Fibroblast of peridontal ligament (primary cell): ENCODE measurements at regions not wholly inside any gene's neighbourhood (a gene's known extent, or its start where the extent isn't known, plus 50 kb on each side); places are given as distances from the start of the nearest gene placed in this dataset.

Source experiments
- DNase-seq: peaks from one replicate; pipeline ENCODE4 v3.0.0-alpha.2; 2010; ENCODE audit errors: extremely low read depth

DNA sequence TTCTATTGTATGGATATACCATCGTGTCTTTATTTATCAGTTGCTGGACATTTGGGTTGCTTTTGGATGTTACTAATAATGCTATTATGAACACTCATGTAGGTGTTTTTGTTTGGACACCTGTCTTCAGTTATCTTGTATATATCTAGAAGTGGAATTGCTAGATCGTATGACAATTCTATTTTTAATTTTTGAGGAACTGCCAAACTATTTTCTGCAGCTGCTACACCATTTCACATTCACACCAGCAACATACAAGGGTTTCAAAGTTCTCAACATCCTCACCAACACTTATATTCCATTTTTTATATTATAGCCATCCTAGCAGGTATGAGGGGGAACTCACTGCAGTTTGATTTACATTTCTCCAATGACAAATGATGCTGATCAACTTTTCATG, 324.6 kb downstream of the CAAP1 start:
- no peak for DNase-seq

DNA sequence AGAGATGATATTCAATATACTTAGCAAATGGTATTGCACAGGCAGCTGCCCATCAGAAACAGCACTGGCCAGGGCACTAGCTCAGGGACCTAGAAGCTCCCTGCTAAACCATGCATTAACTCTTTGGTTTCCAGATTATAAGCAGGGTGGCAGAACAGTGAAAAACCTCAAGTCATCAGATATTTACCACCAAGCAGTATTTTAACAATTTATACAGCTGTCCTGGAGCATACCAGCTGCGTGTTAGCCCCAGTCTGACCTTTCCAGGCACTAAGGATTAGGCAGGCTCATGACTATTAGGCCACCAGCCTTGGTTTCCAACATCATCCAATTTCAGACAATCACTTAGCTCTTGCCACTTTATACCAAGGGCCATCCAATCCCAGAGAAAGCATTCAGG, 326.5 kb downstream of the CAAP1 start:
- DNase-seq, result no peak

DNA sequence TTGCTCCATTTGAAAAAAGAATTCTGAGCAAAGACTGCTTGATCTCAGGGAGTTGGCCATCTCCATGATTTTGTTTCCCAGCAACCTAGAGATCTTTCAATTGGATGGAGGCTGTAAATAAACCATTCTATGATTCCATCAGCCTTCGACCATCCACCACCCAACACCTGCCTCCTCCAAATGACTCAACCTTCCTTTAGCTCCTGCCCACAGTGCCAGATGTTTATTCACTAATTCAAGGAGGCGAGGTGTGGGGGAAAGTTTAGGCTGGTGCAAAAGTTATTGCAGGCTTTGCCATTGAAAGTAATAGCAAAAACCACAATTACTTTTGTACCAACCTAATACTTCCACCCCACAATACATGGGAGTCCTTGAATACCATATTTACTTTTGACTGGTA, 327.5 kb downstream of the CAAP1 start:
- no peak for DNase-seq

DNA sequence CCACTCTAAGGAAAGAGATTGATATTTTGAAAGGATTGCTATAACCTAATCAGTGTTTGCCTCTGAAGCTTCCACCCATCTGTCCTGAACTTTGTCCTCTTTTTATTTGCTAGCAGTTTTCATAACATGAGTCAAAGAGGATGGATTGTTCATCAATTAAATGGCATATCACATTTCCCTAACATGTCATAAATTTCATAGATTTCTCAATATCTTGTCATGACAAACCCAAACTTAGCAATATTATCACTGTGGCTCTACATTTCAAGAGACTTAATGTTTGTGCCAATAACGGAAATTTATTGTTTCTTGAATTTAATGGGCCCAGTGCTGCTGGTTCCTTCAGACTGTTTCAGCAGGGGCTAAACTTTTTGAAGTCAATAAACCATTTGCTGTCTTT, 330.3 kb downstream of the CAAP1 start:
- no peak for DNase-seq

DNA sequence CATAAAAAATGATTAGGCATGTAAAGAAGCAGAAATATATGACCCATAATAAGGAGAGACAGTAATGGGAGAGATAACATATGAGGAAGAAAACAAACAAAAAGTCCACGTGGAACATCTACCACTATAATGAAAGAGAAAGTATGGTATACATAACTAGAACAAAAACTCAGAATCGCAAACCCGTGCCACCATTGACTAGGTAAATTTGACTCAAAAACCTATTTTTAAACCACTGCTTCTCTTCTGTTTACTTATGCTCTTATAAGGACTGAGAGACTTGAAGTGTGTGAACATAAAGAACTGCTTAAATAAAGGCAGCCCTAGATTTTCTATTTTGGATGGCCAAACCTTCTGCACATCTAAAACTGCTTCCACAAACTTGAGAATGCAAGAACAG, 330.7 kb downstream of the CAAP1 start:
- no peak for DNase-seq

DNA sequence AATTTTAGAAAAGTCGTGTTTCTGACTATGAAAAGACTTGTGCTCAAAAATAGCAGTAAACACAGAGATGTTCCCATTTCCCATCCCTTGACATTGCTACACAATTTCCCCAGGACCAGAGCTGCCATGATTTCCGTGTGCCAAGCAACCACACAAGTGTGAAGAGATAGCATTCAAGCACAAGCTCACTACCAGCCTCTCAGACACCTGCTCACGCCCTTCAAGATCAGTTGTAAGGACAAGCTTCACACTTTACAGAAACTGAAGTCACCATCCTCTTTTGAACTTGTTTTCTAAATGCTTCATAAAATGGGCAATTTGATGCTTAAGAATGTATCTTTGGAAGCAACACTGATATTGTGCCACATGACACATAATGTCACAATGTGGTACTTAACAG, 333.1 kb downstream of the CAAP1 start:
- no peak for DNase-seq

DNA sequence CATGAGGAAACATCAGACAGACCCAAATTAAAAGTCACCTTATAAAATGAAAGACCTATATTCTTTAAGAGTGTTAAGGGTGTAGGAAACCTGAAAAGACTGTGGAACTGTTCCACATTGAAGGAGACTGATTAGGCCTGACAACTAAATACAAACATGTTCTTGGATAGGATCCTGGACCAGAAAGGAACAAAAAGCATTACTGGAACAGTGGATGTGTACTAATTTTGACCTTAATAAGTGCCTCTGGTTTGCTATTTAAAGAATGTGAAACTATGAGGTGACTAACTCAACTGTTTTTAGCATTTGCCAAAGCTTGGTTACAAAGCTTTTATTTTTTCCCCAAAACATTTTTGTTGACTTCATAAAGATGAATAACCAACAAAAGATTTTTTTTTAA, 340.6 kb downstream of the CAAP1 start:
- no peak for DNase-seq

DNA sequence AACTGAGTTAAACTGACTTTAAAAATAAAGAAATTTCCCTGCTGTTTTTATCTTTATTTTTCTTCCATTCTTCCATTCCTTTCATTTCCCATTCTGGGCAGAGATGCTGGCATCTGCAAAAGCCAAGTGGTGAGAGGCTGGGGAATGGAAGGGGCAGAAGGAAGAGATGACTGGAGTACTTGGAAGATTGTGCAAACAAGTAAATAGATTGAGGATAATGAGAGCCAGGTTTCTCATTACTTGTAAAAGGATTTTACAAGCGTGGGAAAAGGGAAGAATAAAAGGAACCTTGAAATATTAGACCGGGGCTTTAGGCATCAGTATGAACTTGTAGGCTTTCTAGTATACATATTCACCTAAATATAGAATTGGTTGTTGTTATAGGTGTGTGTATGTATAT, 341.2 kb downstream of the CAAP1 start:
- no peak for DNase-seq

DNA sequence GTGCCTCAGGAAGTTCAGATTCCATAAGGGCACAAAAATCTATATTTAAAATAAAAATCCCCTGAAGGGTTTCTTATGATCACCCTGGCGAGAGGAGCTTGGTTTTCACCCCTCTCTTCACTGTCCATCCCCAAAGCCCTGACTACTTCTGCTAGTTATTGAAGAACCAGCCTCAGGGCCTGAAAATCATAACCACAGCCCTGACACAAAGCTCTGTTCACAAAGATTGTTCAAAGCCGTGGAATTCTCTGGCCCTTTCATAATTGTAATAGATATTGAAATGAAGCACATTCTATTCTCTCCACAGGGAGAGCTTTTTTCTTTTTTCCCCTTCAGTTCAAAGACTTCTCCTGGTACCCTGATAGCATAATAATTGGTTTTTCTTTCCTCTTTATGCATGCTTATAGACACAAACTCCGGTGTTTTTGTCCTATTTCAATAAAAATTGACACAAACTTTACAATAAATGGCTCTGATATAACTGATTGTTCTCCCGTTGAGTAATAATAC, 343.8 kb downstream of the CAAP1 start:
- DNase-seq, result no peak

DNA sequence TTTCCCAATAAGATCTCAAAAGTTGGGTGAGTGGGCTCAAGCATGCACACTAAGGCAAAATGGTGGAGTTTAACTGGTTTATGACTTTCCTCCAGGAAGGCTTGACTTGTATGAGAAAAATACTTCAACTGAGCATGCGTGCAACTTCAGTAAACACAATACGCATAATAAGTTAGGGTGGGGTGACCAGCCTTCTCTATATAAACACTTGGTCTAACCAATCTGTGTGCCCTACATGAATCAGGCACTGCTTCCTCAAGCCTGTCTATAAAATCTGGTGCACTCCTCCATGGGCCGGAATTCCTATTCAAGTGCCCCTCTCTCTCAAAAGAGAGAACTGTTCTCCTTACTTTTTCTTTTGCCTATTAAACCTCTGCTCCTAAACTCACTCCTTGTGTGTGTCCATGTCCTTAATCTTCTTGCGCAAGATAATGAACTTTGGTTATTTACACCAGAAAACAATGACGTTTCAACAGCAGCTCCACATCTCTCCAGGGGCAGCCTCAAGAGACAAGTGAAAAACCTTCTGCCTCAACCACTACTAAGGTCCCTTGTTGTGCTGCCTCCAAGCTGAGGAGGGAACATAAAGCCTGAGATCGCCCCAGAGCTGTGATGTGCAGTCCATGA, 352.6 kb downstream of the CAAP1 start:
- no peak for DNase-seq

DNA sequence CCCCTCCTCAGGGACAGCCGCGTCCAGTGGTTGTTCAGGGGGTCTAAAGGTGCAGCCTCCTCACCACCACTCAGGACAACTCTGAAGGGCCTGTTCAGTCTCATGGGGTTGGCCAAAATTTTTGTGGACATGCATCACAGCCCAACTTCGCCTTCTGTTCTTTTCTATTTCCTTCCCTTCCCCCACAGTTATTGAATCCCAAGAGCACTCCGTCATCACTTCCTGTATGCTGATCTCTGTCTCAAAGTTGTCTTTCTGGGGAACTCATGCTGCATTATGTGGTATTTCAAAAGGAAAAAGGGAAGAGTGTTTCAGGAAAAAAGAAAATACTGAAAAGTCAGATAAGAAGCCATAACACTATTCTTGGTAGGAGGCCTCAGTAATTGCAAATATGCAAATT, 355.4 kb downstream of the CAAP1 start:
- DNase-seq, result no peak

DNA sequence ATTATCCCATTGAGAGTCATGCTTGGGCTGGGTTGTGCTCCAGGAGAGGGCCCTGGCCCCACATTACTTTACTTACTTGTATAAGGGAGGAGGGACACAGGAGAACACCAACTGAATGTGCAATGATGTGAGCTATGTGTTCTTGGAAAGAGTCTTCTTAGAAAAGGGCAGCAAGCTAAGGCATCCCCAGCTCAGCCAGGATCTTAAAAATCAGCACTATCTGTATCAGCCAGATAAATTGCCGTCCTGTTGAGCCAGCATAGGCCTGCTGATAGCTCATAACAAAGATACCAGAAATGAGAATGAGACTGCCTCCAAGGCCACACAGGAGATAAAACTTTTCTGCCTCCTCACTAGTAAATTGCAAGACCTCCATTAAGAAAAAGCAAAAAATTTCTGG, 357.5 kb downstream of the CAAP1 start:
- DNase-seq, result no peak

DNA sequence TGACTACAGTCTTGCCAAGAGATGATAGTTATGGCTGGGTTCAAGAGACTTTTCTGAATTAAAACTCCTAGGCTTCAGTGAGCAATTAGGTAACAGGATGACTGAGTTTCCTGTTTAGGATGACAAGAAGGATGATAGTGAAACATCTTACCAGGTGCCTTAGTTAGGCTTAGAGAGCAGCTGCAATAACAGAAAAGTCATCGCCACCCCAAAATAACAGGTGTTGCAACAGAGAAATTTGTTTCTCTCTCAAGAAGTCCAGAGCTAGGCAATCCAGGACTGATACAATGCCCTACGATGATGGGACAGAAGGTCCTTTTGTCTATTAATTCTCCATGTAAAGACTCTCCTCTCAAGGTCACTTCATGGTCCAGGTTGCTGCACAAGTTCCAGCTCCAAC, 361.8 kb downstream of the CAAP1 start:
- DNase-seq, result no peak

DNA sequence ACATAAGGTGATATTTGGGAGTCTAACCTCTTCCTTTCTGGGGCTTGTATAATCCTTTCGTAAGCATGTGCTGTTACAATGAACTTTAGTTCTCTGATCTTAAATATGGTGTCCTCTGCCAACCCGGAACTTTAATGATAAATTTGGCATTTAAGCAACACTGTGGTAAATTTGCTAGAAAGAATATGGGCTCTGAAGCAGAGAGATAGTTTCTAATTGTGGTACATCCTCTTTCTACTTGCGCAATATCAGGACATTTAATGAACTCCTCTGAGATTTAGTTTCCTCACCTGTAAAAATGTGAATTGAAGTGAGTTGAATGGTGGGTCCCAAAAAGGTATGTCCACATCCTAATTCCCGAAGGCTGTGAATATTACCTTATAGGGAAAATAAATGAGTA, 364.7 kb downstream of the CAAP1 start:
- no peak for DNase-seq

DNA sequence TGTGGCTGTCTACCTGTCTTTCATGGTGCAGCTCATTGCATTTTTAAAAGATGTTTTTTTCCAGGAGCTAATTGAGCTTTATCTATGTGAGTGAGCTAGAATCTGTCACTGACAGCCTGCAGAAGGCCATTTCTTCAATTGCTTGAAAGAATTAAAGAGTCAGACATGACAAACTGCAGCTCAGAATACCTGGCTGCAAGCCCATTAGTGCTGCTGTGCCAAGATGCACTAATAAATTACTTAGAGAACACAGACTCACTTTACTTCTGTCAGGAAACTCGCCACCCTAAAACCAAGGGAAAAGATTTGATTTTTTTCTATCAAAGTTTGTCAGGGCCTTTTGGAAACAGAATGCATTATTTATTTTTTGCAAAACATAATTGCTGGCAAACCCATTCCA, 368.3 kb downstream of the CAAP1 start:
- DNase-seq, result no peak

DNA sequence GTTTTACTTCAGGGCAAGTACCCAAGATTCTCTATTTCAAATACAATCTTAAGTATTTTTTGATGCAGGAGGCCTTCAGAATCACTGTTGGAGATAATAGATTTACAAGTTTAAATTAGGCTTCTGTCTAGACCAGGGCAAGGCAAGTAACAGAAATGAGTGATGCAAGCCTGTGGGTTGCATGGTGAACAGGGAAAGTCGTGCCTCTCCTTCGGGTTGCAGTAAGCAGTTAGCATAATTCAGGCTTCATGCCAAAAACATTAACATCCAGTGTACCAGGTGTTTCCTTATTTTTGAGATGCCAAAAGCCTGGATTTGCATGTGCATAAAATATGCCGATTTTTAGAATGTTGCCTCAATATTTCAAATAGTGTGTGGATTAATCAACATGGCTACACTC, 369.0 kb downstream of the CAAP1 start:
- no peak for DNase-seq

DNA sequence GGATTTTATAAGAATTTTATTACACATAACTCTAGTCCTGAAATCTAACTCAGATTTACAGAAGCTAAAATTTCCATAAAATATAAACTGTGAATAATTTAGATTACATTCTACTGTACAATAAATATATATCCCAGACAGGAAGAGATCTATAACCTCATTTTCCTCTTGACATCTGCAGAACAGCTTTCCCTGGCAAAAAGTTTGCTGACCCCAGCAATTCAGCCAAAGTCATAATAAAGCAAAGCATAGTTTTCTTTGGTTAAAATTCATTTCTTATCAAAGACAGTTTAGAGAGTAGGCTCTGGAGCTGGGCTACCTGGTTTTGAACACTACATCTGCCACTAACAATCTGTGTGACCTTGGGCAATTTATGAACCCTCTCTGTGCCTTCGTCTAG, 372.5 kb downstream of the CAAP1 start:
- no peak for DNase-seq

DNA sequence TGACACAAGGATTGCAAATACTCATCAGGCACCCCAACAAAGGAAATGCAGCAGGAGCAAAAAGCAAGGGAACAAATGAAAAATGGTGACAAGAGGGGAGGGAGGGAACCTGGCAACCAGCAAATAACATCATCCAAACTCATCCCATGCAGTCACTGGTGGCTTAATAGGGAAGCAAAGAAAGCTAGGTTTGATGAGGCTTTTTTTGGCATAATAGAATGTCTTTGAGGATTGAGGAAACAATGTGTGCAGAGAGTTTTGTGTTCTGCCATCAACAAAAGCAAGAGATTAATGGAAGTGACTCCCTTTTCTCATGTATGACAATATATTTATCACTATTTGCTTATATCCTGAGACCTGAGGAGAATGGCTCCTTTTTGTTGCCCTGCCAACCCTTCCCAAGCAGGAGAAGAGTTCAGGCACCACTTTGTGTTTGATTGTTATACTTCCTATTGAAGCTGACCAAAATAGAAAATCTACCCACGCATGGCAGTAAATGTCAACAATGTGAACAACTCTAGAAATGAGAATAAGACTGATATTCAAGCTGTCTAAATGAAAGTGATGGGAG, 375.7 kb downstream of the CAAP1 start:
- no peak for DNase-seq

DNA sequence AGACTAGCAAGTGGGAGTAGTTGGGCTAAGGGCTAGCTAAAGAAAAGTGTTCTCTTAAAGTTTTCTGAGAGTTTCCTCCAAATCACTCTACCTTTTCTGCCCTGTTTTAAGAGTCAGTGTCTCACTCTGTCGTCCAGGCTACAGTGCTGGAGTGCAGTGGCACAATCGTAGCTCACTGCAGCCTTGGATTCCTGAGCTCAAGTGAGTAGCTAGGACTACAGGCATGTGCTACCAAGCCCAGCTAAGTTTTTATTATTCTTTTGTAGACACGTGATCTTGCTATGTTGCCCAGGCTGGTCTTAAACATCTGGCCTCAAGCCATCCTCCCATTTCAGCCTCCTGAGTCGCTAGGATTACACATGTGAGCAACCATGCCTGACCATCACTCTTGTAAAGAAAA, 378.9 kb downstream of the CAAP1 start:
- DNase-seq, result no peak

DNA sequence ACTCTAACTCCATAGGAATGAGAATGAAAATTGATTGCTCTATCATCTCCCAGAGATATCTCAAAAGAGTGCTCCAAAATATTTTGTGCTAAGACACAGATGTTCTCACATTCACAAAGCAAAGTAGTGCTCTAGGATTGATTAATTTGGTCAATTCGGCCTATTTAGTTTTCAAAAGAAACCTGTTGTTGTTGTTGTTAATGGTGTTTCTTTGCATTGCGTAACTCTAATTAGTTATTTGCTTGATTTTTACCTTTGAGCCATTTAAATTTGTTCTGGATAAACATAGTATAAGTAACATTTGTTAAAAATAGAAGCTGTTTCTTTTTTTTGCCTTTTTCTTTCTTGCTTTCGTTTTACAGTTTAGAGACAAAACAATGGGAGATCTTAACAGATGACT, 382.5 kb downstream of the CAAP1 start:
- DNase-seq, result no peak

DNA sequence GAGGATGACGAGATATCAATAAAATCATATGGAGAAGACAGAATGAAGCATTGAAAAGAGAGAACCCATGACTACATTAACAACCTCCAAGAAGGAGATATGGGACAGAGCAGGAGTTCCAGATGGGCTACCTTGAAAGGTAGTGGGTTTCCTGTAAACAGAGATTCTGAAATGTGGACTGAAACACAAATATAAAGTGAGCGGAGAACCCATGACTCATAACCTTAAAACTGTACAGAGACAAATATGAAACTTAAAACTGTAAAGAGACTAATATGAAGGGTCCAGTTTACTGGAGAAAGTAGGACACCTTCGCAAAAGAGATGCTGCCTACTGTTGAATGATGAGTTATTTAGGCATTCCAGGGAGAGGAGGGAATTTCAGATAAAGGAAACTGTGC, 383.7 kb downstream of the CAAP1 start:
- no peak for DNase-seq

DNA sequence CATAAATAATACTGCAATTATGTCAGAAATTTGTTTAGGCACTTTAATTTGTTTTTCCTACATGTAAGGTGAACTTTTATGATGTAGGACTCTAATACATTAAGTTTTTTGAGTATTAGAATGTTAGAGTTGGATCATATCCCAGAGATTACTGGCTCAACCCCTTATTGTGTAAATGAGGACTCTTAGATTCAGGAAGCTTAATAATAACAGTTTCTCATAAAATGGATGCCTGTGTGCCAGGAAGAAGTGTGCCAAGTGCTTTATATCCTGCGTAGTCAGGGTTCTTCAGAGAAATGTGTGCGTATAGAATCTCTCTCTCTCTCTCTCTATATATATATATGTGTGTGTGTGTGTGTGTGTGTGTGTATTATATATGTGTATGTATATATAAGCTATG, 388.5 kb downstream of the CAAP1 start:
- no peak for DNase-seq

DNA sequence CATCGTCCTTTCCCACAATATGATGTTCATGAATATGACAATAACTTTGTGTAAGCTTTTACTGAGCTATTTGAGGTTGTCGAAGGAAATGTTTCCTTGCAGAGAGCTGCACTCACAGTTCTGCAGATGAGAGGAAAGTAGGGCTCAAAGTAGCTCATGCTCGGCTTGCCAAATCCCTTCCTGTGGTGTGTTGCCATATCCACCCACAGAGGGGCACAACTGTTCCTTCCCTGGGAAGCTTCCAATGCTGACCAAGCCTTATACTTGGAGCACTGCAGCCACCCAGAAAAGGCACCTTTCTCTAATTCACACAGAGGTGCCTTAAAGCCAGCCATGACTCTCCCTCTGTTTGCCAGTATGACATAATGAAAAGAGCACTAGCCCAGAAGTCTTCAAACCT, 390.3 kb downstream of the CAAP1 start:
- DNase-seq, result no peak

DNA sequence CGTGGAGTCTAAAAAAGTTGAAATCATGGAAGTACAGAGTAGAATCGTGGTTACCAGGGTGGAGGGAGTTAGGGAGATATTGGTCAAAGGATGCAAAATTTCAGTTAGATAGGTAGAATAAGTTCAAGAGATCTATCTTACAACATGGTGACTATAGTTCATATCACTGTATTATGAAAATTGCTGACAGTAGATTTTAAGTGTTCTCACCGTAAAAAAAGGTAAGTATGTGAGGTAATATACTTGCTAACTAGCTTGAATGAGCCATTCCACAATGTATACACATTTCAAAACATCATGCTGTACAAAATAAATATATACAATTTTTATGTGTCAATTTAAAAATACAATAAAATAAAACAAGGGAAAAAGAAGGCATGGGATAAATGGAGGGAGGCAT, 392.1 kb downstream of the CAAP1 start:
- DNase-seq, result no peak
